K562 (cell line): ENCODE measurements at regions not wholly inside any gene's neighbourhood (a gene's known extent, or its start where the extent isn't known, plus 50 kb on each side); places are given as distances from the start of the nearest gene placed in this dataset.

Experiments
- ATAC-seq: fragments of 200-7000 bp; cut with Tn5 transposase; 3 replicates; pipeline ENCODE4 v1.9.1; 2020; ENCODE audit warnings: moderate library complexity
- BruUV-seq: library from RNA; stranded (reverse); fragments of 400-500 nt; replicated peaks from 2 replicates; lab custom pipeline; 2021; lab: Mats Ljungman, UMichigan
- CTCF ChIA-PET: fragments of 300-600 bp; formaldehyde crosslinking; extraction: SDS; loops from one replicate; lab custom pipeline; 2021; ENCODE audit warnings: low intra/inter-chr PET ratio; lab: Yijun Ruan, JAX
- POLR2A ChIA-PET: fragments of 300-600, 350-650 bp; sonication (Branson Sonifier 250); formaldehyde crosslinking; extraction: SDS; loops from one replicate; lab custom pipeline; 2021; ENCODE audit warnings: antibody characterized with exemption, inconsistent platforms; lab: Yijun Ruan, JAX
- DNase-seq, 4 experiments: peaks; one replicate each; pipeline versions ENCODE4 v3.0.0 to v3.0.0-alpha.2; 2011 to 2018; ENCODE audit warnings: low spot score in 3 of 4, mixed read lengths in 3 of 4; ENCODE audit errors: extremely low read depth in 1 of 4
- FAIRE-seq: peaks from 2 replicates; lab custom pipeline; 2011; peaks lifted over from hg19 to GRCh38; lab: Jason Lieb, UNC
- H2AFZ ChIP-seq: 2 replicates; pipeline ENCODE4 v1.6.0; 2011; ENCODE audit warnings: low read depth, low read length, control low read depth, inconsistent platforms
- H3K27ac ChIP-seq: fragments of 200-600 bp; 3 replicates; pipeline ENCODE4 v1.8.0; 2011; ENCODE audit warnings: low read depth, mild to moderate bottlenecking, control low read depth, inconsistent platforms, low read length, moderate library complexity, mixed read lengths; ENCODE audit errors: extremely low read depth
- H3K27me3 ChIP-seq, 2 experiments: fragments of 300-600 bp in 1 of 2; 2 replicates in 1 of 2; 3 replicates in 1 of 2; pipeline versions ENCODE4 v1.6.0 to v1.8.0; 2011; ENCODE audit warnings: inconsistent platforms in 2 of 2, low read length in 2 of 2, mild to moderate bottlenecking in 1 of 2, mixed read lengths in 1 of 2, moderate library complexity in 1 of 2; ENCODE audit not compliant: control insufficient read depth in 2 of 2, insufficient read depth in 2 of 2
- H3K36me3 ChIP-seq: fragments of 300-600 bp; 3 replicates; pipeline ENCODE4 v1.8.0; 2011; ENCODE audit warnings: mild to moderate bottlenecking, low read length, inconsistent platforms; ENCODE audit not compliant: control insufficient read depth, insufficient read depth
- H3K4me1 ChIP-seq, 2 experiments: fragments of 200-600 bp in 1 of 2; replicated peaks in 1 of 2; 2 replicates in 1 of 2; 3 replicates in 1 of 2; pipeline versions ENCODE4 v1.5.1 to v1.8.0; 2011; ENCODE audit warnings: inconsistent platforms in 2 of 2, low read length in 2 of 2, mild to moderate bottlenecking in 1 of 2, mixed read lengths in 1 of 2, moderate library complexity in 1 of 2; ENCODE audit not compliant: control insufficient read depth in 2 of 2, insufficient read depth in 2 of 2
- H3K4me2 ChIP-seq: 2 replicates; pipeline ENCODE4 v1.6.1; 2011; ENCODE audit warnings: low read length, control low read depth, inconsistent platforms, mixed read lengths; ENCODE audit not compliant: insufficient read depth
- H3K4me3 ChIP-seq: fragments of 200-600 bp; sonication (generic), shearing (Covaris generic); 2 replicates; pipeline ENCODE4 v1.5.1; 2016; ENCODE audit warnings: control low read depth, inconsistent platforms
- H3K79me2 ChIP-seq: fragments of 200-600 bp; 3 replicates; pipeline ENCODE4 v1.8.0; 2011; ENCODE audit warnings: low read length, inconsistent platforms; ENCODE audit not compliant: control insufficient read depth, insufficient read depth
- H3K9ac ChIP-seq, 2 experiments: 2 replicates each; pipeline versions ENCODE4 v1.6.0 to v1.6.1; 2011; ENCODE audit warnings: low read depth in 2 of 2, low read length in 2 of 2, control low read depth in 1 of 2, inconsistent platforms in 1 of 2, mild to moderate bottlenecking in 1 of 2, mixed read lengths in 1 of 2; ENCODE audit not compliant: insufficient read depth in 1 of 2
- H3K9me1 ChIP-seq: one replicate; pipeline ENCODE4 v1.6.0; 2011; ENCODE audit warnings: inconsistent platforms, mild to moderate bottlenecking, low read length, moderate library complexity; ENCODE audit not compliant: control insufficient read depth, insufficient read depth
- H3K9me3 ChIP-seq: replicated peaks from 2 replicates; pipeline ENCODE4 v1.5.1; 2011; ENCODE audit warnings: low read depth, low read length, inconsistent platforms; ENCODE audit not compliant: control insufficient read depth, insufficient read depth
- H4K20me1 ChIP-seq: replicated peaks from 2 replicates; pipeline ENCODE4 v1.6.1; 2011; ENCODE audit warnings: low read length, inconsistent platforms, mixed read lengths; ENCODE audit not compliant: control insufficient read depth, insufficient read depth
- MTA3 ChIP-seq: fragments of 450-650 bp; formaldehyde crosslinking; IDR thresholded peaks from 2 replicates; pipeline ENCODE4 v1.6.1; 2017; ENCODE audit warnings: mild to moderate bottlenecking, borderline replicate concordance
- RAD21 ChIP-seq, 2 experiments: fragments of 250-450 bp in 1 of 2; fragments of 450-650 bp in 1 of 2; sonication (Bioruptor Pico) in 1 of 2; formaldehyde crosslinking in 1 of 2; IDR thresholded peaks in 1 of 2; conservative IDR thresholded peaks in 1 of 2; 2 replicates each; pipeline versions ENCODE4 v1.4.0 to v1.8.0; 2020 to 2022; ENCODE audit warnings: mild to moderate bottlenecking in 2 of 2, moderate library complexity in 1 of 2
- WGBS: fragments of 100-300 bp; shearing (Covaris generic); methylation state at CpG from one replicate; pipeline ENCODE4 v1.1.6; 2016; ENCODE audit warnings: low coverage, mixed read lengths; ENCODE audit not compliant: insufficient coverage; ENCODE audit errors: missing lambda C conversion rate; 5-methylcytosine and 5-hydroxymethylcytosine counted together
- in situ Hi-C: fragments of 300-500 bp; cut with MboI; formaldehyde crosslinking; loops from 4 replicates; pipeline ENCODE4 v1.15.0; 2018; ENCODE audit warnings: inconsistent platforms, mixed read lengths
- intact Hi-C: fragments of 100-400 bp; cut with micrococcal nuclease; formaldehyde crosslinking; loops from 2 replicates; pipeline ENCODE4 v1.14.2; 2022
- TF ChIP-seq, protein P1 (sequence below), 3 experiments: IDR thresholded peaks in 2 of 3; conservative IDR thresholded peaks in 1 of 3; 2 replicates each; pipeline ENCODE4 v1.5.1; 2011 to 2012; ENCODE audit warnings: low read length in 3 of 3, mild to moderate bottlenecking in 3 of 3, control low read depth in 2 of 3, improper control_type of control experiment in 1 of 3, inconsistent platforms in 1 of 3, low read depth in 1 of 3, mixed read lengths in 1 of 3, moderate library complexity in 1 of 3; ENCODE audit not compliant: insufficient read depth in 2 of 3

DNA sequence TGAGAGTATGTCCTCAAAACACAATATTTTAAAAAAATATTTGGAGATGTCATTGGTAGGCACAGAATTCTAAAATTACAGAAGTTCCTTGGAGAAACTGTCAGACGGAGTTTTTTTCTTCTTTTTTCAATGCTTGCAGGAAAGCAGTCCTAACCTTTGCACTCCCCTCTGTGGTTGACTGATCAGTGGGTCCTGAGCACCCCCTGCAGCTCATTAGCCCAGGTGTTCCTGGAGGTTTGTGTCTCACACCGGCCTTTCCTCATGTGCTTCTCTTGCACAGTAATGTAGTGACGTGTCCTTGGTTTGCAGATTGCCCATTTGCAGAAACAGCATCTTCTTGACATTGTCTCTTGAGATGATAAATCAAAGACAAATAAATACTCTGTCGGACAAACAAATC, 513.0 kb downstream of the TMEM121 start:
- WGBS: 4% methylated on average over 4 of the region's 4 CpGs
- Histone ChIP-seq H3K79me2 (no peaks in the 10 kb centered on the region), H3K4me1 (no peaks in the 10 kb centered on the region), H3K27ac (no peak overlapping the region), H3K27me3 (no peaks in the 10 kb centered on the region), H2AFZ (no peak overlapping the region), H3K36me3 (no peaks in the 10 kb centered on the region), H3K4me2 (no peak overlapping the region), H3K9me1 (no peaks in the 10 kb centered on the region), H3K9me3 (no peaks in the 10 kb centered on the region)
- CTCF ChIA-PET: interaction anchor here (0.5 kb wide), 1 partner anchor 565 kb away, joined by 3 read pairs; the partner anchor contains the start of gene CRIP2
- in situ Hi-C loops (no loop called here), intact Hi-C loops (no loop called here)
- ATAC-seq: peak; percentile 79
- peak; percentile 51 for FAIRE-seq
- DNase-seq: peak; percentile 11 to 36 (median 16)
- TF ChIP-seq, protein P1, sequence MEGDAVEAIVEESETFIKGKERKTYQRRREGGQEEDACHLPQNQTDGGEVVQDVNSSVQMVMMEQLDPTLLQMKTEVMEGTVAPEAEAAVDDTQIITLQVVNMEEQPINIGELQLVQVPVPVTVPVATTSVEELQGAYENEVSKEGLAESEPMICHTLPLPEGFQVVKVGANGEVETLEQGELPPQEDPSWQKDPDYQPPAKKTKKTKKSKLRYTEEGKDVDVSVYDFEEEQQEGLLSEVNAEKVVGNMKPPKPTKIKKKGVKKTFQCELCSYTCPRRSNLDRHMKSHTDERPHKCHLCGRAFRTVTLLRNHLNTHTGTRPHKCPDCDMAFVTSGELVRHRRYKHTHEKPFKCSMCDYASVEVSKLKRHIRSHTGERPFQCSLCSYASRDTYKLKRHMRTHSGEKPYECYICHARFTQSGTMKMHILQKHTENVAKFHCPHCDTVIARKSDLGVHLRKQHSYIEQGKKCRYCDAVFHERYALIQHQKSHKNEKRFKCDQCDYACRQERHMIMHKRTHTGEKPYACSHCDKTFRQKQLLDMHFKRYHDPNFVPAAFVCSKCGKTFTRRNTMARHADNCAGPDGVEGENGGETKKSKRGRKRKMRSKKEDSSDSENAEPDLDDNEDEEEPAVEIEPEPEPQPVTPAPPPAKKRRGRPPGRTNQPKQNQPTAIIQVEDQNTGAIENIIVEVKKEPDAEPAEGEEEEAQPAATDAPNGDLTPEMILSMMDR (IDR thresholded peaks at IDR 0.05 in 2 of 3, conservative IDR thresholded peaks at IDR 0.05 in 1 of 3; ENCODE audit: insufficient read depth in 2 of 3, low read depth in 1 of 3, low read length in 3 of 3): peak; percentile 50 to 59 (median 55); a peak in 5 of 6 replicates
- TF ChIP-seq MTA3: no peak
- peak in 1 of 2 experiments; percentile 30; a peak in 1 of 4 replicates for TF ChIP-seq RAD21 (CRISPR knock-in tag; conservative IDR thresholded peaks at IDR 0.05 in 1 of 2, IDR thresholded peaks at IDR 0.05 in 1 of 2)
- TF ChIP-seq, all 486 proteins: peak for 2
- no peak overlapping the region for H3K9ac ChIP-seq
- POLR2A ChIA-PET: no interaction called here
- no peaks in the 10 kb centered on the region for H4K20me1 ChIP-seq
- H3K4me3 ChIP-seq: no peak overlapping the region
- no TSS peak for BruUV-seq
